CD14-positive monocyte (primary cell): ENCODE measurements at regions not wholly inside any gene's neighbourhood (a gene's known extent, or its start where the extent isn't known, plus 50 kb on each side); places are given as distances from the start of the nearest gene placed in this dataset.
A peak's percentile ranks its signal among the peaks of the same experiment; 100 is the strongest.

ENCODE experiments used
- DNase-seq, 3 donors: peaks; one replicate each; pipeline ENCODE4 v3.0.0-alpha.2; 2011 to 2022
- H2AFZ ChIP-seq: 2 replicates; pipeline ENCODE4 v1.6.0; 2012; ENCODE audit warnings: mild to moderate bottlenecking, low read depth, low read length, inconsistent platforms; ENCODE audit not compliant: insufficient read depth, poor library complexity, severe bottlenecking
- H3K27ac ChIP-seq, 2 donors: 1 replicate in 1 of 2; 2 replicates in 1 of 2; pipeline ENCODE4 v1.5.1; 2012 to 2013; ENCODE audit warnings: low read length in 2 of 2, control low read depth in 1 of 2, inconsistent platforms in 1 of 2, low read depth in 1 of 2, mild to moderate bottlenecking in 1 of 2
- H3K27me3 ChIP-seq, 2 donors: one replicate each; pipeline versions ENCODE4 v1.6.0 to v1.6.1; 2011 to 2013; ENCODE audit warnings: low read length in 2 of 2; ENCODE audit not compliant: control insufficient read depth in 2 of 2, insufficient read depth in 2 of 2
- H3K36me3 ChIP-seq, 2 donors: replicated peaks in 1 of 2; 1 replicate in 1 of 2; 2 replicates in 1 of 2; pipeline versions ENCODE4 v1.5.1 to v1.6.1; 2012 to 2013; ENCODE audit warnings: low read length in 2 of 2, control low read depth in 1 of 2, inconsistent platforms in 1 of 2, mild to moderate bottlenecking in 1 of 2; ENCODE audit not compliant: insufficient read depth in 2 of 2, control insufficient read depth in 1 of 2
- H3K4me1 ChIP-seq, 2 donors: 1 replicate in 1 of 2; 2 replicates in 1 of 2; pipeline versions ENCODE4 v1.5.1 to v1.6.1; 2012 to 2013; ENCODE audit warnings: low read length in 2 of 2, control low read depth in 1 of 2, inconsistent platforms in 1 of 2, mild to moderate bottlenecking in 1 of 2, moderate library complexity in 1 of 2; ENCODE audit not compliant: insufficient read depth in 2 of 2, control insufficient read depth in 1 of 2
- H3K4me2 ChIP-seq: replicated peaks from 2 replicates; pipeline ENCODE3; 2012; ENCODE audit warnings: low read length, moderate library complexity, mild to moderate bottlenecking; ENCODE audit not compliant: poor library complexity, severe bottlenecking; ENCODE audit errors: extremely low read depth
- H3K4me3 ChIP-seq, 3 experiments: fragments of 200-600 bp in 1 of 3; sonication (generic) in 1 of 3; replicated peaks in 1 of 3; 1 replicate in 2 of 3; 2 replicates in 1 of 3; pipeline ENCODE4 v1.5.1; 2011 to 2013; ENCODE audit warnings: low read length in 3 of 3, mild to moderate bottlenecking in 3 of 3, control low read depth in 2 of 3, low read depth in 2 of 3, inconsistent platforms in 1 of 3, moderate library complexity in 1 of 3
- H3K79me2 ChIP-seq: 2 replicates; pipeline ENCODE4 v1.6.0; 2012; ENCODE audit warnings: mild to moderate bottlenecking, control low read depth, inconsistent platforms, low read length, moderate library complexity; ENCODE audit not compliant: insufficient read depth
- H3K9ac ChIP-seq: 2 replicates; pipeline ENCODE4 v1.6.0; 2017; ENCODE audit warnings: low read length, mild to moderate bottlenecking; ENCODE audit not compliant: insufficient read depth, poor library complexity, severe bottlenecking
- H3K9me3 ChIP-seq, 2 donors: replicated peaks in 1 of 2; 1 replicate in 1 of 2; 2 replicates in 1 of 2; pipeline versions ENCODE4 v1.5.1 to v1.6.1; 2012 to 2013; ENCODE audit warnings: low read length in 2 of 2, control low read depth in 1 of 2; ENCODE audit not compliant: control insufficient read depth in 1 of 2, insufficient read depth in 1 of 2
- H4K20me1 ChIP-seq: 2 replicates; pipeline ENCODE4 v1.6.0; 2012; ENCODE audit warnings: mild to moderate bottlenecking, low read length, control low read depth, moderate library complexity; ENCODE audit not compliant: insufficient read depth
- H3K27ac Mint-ChIP-seq, 7 donors: one replicate each; pipeline ENCODE4 v1.8.0; 2020; ENCODE audit warnings: mild to moderate bottlenecking in 7 of 7, mixed read lengths in 7 of 7, moderate library complexity in 6 of 7, inconsistent platforms in 2 of 7
- H3K27me3 Mint-ChIP-seq, 3 donors: one replicate each; pipeline ENCODE4 v1.8.0; 2021 to 2022; ENCODE audit warnings: low read depth in 3 of 3, mild to moderate bottlenecking in 3 of 3, mixed read lengths in 3 of 3, moderate library complexity in 3 of 3, inconsistent platforms in 1 of 3
- H3K36me3 Mint-ChIP-seq, 2 donors: one replicate each; pipeline ENCODE4 v1.8.0; 2020; ENCODE audit warnings: mixed read lengths in 2 of 2, inconsistent platforms in 1 of 2, mild to moderate bottlenecking in 1 of 2
- H3K4me1 Mint-ChIP-seq: one replicate; pipeline ENCODE4 v1.8.0; 2020; ENCODE audit warnings: mild to moderate bottlenecking, mixed read lengths
- H3K4me3 Mint-ChIP-seq, 2 donors: one replicate each; pipeline ENCODE4 v1.8.0; 2020; ENCODE audit warnings: mild to moderate bottlenecking in 2 of 2, mixed read lengths in 2 of 2, moderate library complexity in 1 of 2
- H3K9me3 Mint-ChIP-seq, 7 donors: one replicate each; pipeline ENCODE4 v1.8.0; 2020 to 2022; ENCODE audit warnings: mixed read lengths in 7 of 7, mild to moderate bottlenecking in 6 of 7, moderate library complexity in 6 of 7, inconsistent platforms in 2 of 7
- WGBS: methylation state at CpG from one replicate; pipeline ENCODE4 v1.1.5; 2013; ENCODE audit warnings: missing lambda C conversion rate; ENCODE audit not compliant: insufficient coverage; 5-methylcytosine and 5-hydroxymethylcytosine counted together
- intact Hi-C, 2 donors: fragments of 100-400 bp; cut with micrococcal nuclease; formaldehyde crosslinking; loops; one replicate each; pipeline versions ENCODE4 v1.15.0 to v1.15.1; 2023
- TF ChIP-seq, protein P1 (sequence below): fragments of 200-600 bp; IDR thresholded peaks from one replicate; pipeline ENCODE4 v1.8.0; 2022; ENCODE audit warnings: antibody characterized with exemption, mild to moderate bottlenecking

DNA sequence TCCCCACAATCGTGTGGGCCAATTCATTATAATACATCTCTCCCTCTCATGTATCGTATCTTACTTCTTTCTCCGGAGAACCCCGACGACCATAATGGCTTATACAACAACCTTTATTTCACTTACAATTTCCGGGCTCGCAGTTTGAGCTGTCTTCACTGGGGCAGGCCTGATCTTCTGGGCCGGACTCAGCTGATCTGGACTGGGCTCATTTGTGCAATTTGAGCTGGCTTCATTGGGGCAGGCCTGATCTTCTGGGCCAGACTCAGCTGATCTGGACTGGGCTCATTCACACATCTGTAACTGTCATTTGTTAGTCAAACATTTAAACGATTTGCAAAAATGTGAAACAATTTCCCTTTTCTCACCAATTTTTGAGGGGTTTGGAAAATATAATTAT is 171.5 kb upstream of the FRG1 start:
- TF ChIP-seq, protein P1, sequence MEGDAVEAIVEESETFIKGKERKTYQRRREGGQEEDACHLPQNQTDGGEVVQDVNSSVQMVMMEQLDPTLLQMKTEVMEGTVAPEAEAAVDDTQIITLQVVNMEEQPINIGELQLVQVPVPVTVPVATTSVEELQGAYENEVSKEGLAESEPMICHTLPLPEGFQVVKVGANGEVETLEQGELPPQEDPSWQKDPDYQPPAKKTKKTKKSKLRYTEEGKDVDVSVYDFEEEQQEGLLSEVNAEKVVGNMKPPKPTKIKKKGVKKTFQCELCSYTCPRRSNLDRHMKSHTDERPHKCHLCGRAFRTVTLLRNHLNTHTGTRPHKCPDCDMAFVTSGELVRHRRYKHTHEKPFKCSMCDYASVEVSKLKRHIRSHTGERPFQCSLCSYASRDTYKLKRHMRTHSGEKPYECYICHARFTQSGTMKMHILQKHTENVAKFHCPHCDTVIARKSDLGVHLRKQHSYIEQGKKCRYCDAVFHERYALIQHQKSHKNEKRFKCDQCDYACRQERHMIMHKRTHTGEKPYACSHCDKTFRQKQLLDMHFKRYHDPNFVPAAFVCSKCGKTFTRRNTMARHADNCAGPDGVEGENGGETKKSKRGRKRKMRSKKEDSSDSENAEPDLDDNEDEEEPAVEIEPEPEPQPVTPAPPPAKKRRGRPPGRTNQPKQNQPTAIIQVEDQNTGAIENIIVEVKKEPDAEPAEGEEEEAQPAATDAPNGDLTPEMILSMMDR: no peak
- H3K9ac ChIP-seq: no peak overlapping the region

DNA sequence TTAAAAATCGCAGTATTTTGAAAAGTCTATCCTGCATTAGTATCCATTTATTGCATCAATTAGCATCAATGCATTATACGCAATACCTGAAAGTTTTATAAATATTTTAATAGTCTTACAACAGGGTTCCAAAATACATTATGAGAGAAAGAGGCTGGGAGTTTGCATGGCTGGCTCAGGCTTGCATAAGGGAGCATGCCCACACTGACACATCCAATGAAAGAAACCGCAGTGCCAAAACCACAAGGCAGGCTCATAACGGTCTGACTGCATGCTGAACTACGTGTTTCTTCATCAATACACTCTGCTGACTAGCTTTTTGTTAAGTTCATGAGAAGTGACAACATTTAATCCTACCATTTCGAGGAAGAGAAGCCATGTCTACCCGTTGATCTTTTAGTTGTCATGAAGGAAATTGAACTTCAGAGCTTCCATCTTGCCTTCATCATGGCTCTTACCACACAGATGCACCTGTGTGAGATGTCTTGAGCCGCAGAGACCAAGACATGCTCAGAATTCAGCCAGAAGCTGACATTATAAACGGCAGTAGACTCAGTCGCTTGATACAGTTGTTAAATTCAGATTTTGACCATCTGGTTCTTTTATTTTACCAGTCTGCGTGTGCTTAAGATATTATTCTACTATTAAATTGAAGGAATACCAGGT is 168.8 kb upstream of the FRG1 start:
- H3K4me1 Mint-ChIP-seq: no peaks in the 10 kb centered on the region
- intact Hi-C loops: no loop called here
- H3K9ac ChIP-seq: no peak overlapping the region
- H3K27me3 Mint-ChIP-seq: no peaks in the 10 kb centered on the region
- no peak overlapping the region for H3K27ac Mint-ChIP-seq
- no peak overlapping the region for H3K27ac ChIP-seq
- H3K27me3 ChIP-seq: no peaks in the 10 kb centered on the region
- peaks cover 2 to 12% (median 6%) of the 10 kb centered on the region in 7 donors for H3K9me3 Mint-ChIP-seq
- H3K79me2 ChIP-seq: no peaks in the 10 kb centered on the region
- no peak overlapping the region for H3K4me3 Mint-ChIP-seq
- no peak overlapping the region for H3K4me3 ChIP-seq
- no peak overlapping the region for H2AFZ ChIP-seq
- TF ChIP-seq, protein P1: no peak
- peak in 1 of 3 donors; percentile 9 for DNase-seq
- no peaks in the 10 kb centered on the region for H4K20me1 ChIP-seq
- no peaks in the 10 kb centered on the region for H3K36me3 ChIP-seq
- WGBS: 87% methylated on average over 4 of the region's 11 CpGs
- no peaks in the 10 kb centered on the region for H3K36me3 Mint-ChIP-seq
- no peak overlapping the region for H3K4me2 ChIP-seq
- H3K4me1 ChIP-seq: no peaks in the 10 kb centered on the region
- H3K9me3 ChIP-seq: peaks cover 4 to 10% of the 10 kb centered on the region in 2 donors

More for the DNA sequence above, 171.5 kb upstream of the FRG1 start:
- no peak overlapping the region for H2AFZ ChIP-seq
- Mint-ChIP-seq H3K4me1 (no peaks in the 10 kb centered on the region), H3K4me3 (no peak overlapping the region), H3K36me3 (no peaks in the 10 kb centered on the region), H3K9me3 (peaks cover 2 to 15% (median 6%) of the 10 kb centered on the region in 7 donors), H3K27me3 (peaks cover 0 to 1% (median 0%) of the 10 kb centered on the region in 3 donors), H3K27ac (peak overlapping the region in 1 of 7 donors; percentile 17)
- H3K4me1 ChIP-seq: no peaks in the 10 kb centered on the region
- no peak overlapping the region for H3K27ac ChIP-seq
- no peak overlapping the region for H3K4me2 ChIP-seq
- H3K36me3 ChIP-seq: no peaks in the 10 kb centered on the region
- H3K27me3 ChIP-seq: no peaks in the 10 kb centered on the region
- no peak overlapping the region for H3K4me3 ChIP-seq
- H4K20me1 ChIP-seq: no peaks in the 10 kb centered on the region
- peaks cover 4 to 17% of the 10 kb centered on the region in 2 donors for H3K9me3 ChIP-seq
- H3K79me2 ChIP-seq: no peaks in the 10 kb centered on the region
- 98% methylated on average over 7 of the region's 9 CpGs for WGBS
- no peak for DNase-seq
- intact Hi-C loops: no loop called here
